Stimulated activated CD8-positive, alpha-beta memory T cell treated with anti-CD3 and anti-CD28 coated beads, Interleukin-15, amount 100 ng/mL, for 24 hours (primary cell): ENCODE measurements at regions not wholly inside any gene's neighbourhood (a gene's known extent, or its start where the extent isn't known, plus 50 kb on each side); places are given as distances from the start of the nearest gene placed in this dataset.

Experiments
- DNase-seq: peaks from one replicate; pipeline ENCODE4 v3.0.0-alpha.2; 2020; ENCODE audit warnings: low read depth

- DNase-seq: no peak
Observed at GRCh38 chr13:33628662-33629061, 189.3 kb upstream of the RFC3 start.

GRCh38 chr13:33629605-33630360 lies 188.2 kb upstream of the RFC3 start:
- no peak for DNase-seq

GRCh38 chr13:33633701-33634545 lies 184.0 kb upstream of the RFC3 start:
- DNase-seq: no peak

- no peak for DNase-seq
Observed at GRCh38 chr13:33634546-33634982, 183.4 kb upstream of the RFC3 start.

DNA sequence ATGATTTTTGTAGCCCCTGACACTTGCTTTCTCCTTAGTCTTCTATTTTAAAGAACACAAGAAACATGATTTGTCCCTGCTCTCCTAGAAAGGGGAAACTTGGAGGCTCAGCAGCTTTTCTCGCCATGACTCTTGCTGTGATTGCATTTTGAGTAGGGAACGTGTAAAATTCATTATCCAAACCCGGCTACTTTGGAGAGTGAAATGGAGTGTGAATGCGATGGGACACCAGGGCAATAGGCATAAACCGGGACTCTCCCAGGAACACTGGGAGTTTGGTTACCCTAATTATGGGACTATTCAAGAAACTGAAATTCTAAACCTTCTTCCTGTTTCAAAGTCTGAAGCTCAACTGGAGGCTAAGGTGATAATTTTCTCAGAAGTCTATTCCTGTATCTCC lies 181.7 kb upstream of the RFC3 start:
- no peak for DNase-seq

DNA sequence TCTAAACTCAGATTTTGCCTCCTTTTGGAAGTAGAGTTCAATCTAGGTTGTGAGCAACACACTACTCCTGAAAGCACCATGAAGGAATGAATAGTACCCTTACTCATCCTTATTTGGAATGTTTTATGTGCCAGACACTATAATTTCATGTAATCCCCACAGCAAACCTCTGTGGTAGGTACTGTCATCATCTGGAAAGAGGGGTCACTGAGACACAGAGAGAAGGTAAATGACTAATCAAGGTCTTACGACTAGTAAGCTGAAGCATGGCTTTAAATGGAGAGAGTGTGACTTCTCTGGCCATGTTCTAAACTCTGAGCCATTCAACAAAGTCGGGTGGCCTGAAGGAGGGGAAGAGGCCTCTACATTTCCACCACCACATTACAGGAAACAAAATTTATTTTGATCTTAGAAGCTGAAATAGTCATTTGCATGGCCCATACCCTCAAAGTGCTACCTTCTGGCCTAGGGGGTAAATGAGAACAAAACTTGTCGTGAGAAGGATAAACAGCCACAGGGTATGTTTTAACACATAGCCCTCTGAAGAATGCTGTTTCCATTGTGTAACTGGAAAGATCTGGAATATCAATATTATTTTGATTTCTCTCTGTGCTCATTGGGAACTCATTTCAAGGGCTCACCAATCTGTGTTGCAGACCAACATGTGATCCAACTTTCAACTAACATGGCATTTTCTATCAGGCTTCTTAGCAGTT lies 180.8 kb upstream of the RFC3 start:
- no peak for DNase-seq

DNA sequence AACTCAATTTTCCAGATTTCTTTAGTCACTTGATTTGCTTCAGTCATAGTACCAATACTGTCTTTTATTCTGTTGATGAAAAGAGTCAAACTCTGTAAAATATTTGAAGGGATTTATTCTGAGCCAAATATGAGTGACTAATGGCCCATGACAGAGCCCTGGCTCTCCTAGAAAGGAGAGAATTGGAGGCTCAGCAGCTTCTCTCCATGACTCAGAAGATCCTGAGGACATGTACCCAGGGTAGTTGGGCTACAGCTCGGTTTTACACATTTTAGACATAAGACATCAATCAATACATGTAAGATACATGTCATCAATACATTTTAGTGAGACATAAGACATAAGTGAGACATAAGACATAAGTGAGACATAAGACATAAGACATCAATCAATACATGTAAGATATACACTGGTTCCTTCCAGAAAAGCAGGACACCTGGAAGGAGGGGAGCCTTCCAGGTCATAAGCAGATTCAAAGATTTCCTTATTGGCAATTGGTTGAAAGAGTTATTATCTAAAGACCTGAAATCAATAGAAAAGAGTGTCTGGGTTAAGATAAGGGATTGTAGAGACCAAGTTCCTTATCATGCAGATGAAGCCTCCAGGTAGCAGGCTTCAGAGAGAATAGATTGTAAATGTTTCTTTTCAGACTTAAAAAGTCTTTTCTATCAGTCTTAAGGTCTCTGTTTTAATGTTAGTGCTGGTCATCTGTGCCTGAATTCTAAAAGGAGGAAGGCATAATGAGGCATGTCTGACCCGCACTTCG lies 179.8 kb upstream of the RFC3 start:
- DNase-seq: no peak

DNA sequence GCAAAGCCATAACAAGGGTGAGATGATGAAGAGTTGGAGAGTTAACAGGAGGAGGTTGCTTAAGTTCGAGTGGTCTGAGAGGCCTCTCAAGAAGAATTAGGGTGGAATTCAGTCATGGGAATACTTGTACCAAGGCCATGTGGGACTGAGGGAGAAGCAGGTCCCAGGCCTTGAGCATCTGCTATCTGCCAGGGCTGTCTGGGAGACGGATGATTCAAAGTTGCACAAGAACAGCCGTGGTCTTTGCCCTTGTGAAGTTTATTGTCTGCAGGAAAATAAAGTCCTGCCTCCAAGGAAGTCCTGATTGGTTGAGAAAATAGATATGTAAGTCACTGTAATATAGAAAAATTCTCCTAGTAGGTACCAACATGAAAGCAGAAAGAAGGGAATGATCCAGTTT lies 178.8 kb upstream of the RFC3 start:
- no peak for DNase-seq

DNA sequence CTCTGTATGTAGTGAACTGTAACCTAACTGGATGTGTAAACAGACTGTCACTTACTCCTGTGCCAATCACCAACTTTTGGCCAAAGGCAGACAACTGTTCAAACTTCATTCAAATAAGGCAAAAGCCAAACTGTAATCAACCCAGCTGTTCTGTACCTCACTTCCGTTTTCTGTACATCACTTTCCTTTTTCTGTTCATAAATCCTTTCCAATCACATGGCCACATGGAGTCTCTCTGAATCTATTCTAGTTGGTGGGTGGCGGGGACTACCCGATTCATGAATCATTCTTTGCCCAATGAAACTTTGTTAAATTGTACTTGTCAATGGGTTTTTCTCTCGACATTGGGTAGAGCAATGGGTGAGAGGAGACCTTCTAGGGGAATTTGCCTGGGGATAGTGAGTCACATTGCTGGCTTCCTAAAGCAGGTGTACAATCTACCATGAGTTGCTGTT lies 178.3 kb upstream of the RFC3 start:
- no peak for DNase-seq

DNA sequence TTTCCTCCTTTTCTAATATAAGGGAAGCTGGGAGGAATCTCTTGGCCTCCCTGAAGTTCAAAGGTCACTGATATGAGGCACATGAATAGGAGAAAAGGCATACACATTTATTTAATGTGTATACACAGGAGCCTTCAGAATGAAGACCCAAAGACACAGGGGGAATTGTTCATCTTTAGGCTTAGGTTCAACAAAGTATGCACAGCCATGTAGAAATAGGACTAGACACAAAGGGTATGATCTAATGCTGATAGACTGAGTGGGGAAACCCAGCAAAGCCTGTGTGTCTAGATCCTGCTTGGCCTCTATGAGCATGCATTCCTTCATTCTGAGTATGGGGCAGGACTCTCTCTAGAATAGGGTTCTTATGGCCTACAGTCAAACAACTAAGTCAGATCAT lies 177.1 kb upstream of the RFC3 start:
- DNase-seq: no peak

- no peak for DNase-seq
Observed at GRCh38 chr13:33642374-33643065, 175.4 kb upstream of the RFC3 start.

- DNase-seq: no peak
Observed at GRCh38 chr13:33644581-33645543, 173.1 kb upstream of the RFC3 start.

GRCh38 chr13:33645591-33646554 lies 172.1 kb upstream of the RFC3 start:
- DNase-seq: no peak

DNA sequence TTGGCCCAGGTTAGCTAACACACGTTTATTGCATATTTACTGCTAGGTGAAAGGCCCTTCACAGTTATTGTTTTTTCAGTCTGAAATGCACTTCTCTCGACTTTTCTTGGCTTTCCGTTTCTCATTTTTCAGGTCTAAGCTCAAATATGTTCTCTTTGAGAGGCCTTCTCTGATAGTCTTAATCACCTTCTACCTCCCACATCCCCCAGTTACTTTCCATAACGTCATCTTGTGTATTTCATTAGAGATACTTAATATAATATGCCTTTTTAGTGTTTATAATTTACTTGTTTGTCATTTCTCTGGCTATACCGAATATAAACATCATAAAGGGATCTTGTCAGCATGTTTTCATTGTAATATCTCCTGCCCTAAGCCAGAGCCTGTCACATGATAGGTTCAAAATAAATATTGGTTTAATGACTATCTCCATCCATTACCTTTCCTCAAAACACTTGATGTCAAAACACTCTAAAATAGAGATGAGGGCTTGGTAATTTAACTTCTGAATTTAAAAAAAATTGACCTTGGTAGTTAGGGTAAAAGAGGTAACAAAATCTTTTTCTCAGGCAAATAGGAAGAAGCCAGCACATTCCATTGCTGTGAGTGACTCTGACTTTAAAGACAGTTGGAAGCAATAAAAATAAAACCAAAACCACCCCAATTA lies 168.6 kb upstream of the RFC3 start:
- no peak for DNase-seq

DNA sequence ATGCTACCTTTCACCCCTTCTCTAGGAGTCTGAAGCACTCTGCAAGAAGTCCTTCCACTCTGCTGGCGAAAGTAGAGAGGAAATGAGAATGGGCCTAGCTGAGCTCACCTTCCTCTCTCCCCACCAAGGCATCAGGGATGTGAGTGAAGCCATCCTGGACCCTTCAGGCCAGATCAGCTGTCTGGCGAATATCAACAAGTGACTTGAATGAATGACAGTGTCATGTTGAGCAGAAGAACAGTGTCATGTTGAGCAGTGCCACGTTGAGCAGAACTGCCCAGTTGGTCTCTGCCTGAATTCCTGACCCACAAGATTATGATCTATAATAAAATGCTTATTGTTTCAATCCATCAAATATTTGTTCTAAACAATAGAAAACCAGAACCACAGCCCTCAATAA lies 166.2 kb upstream of the RFC3 start:
- DNase-seq: no peak

DNA sequence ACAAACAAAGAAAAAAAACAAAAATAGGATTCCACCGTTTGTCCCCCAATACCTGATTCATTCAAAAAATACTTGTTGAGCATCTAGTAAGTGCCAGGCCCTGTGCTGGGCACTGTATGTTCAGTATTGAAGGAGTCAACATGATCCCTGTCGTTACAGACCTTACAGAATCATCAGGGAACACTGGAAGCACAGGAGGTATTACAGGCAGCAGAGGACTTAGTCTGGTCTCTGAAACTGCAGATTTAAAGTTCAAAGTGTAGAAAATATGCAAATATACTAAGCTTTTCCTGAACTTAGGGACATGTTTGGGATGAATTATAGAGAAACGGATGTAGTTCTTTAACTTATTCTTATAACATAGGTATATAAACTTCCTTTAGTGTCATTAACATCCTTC lies 160.7 kb upstream of the RFC3 start:
- no peak for DNase-seq

DNA sequence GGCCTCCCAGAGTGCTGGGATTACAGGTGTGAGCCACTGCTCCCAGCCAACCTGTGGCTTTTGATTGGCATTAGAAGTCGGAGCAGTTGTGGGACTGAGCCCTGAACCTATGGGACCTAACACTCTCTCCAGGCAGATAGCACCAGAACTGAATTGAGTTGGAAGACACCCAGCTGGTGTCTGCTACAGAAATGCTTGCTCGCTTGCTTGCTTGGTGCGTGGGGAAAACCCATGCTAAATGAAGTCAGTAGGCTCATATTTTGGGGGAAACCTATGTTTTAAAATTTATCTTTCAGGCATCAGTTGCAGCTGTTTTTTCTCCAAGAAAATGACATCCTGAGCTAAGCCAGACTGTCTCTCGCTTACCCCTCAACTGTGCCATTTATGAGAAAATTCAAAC lies 158.5 kb upstream of the RFC3 start:
- no peak for DNase-seq

DNA sequence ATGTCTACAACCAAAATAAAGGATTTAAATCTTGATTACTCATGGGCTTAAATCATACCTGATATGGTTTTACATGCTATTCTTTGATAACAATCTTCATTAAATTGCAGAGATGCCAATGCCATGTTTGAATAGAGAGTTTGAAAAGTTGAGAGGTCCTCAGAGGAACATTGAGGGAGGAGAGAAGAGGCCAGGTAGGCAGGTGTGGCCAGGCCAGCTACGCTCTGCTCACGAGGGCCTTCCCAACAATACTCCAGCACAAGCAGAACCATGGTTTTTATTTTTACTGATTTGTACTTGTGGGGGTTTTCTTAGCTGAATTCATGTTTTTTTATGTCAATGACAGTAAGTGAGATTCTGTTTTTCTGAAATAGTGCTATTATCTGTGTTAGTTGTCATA lies 158.1 kb upstream of the RFC3 start:
- no peak for DNase-seq
